ENCODE measurements at regions not wholly inside any gene's neighbourhood (a gene's known extent, or its start where the extent isn't known, plus 50 kb on each side); places are given as distances from the start of the nearest gene placed in this dataset.

DNA sequence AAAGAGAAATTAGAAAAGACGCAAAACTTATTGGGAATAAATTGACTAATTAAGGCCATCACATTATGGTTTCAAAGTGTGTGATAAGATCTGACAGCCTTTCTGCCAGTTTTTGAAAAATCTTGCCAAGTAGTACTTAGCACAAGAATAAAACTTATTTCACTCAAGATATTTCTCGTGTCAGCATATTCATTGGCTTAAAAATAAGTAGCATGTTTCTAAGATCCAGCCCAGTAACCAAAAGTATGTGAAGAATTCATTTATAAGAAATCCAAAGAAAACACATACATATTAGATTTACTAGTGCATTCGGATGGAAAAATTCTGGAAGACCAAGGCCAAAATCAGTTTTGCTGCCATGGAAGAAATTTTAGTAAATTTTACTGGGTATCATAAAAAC is 1135.0 kb downstream of the GALC start:
- Histone ChIP-seq H3K9me3 (no peaks in the 10 kb centered on the region), H3K4me3 (no peak overlapping the region), H3K4me1 (no peaks in the 10 kb centered on the region), H3K36me3 (replicated peaks in 1 of 2; ENCODE audit: insufficient read depth in 1 of 2, low read depth in 2 of 2) (no peaks in the 10 kb centered on the region), H3K27ac (no peak overlapping the region), H3K27me3 (no peaks in the 10 kb centered on the region)
- DNase-seq: no peak
- intact Hi-C loops (cut with DNase I): no loop called here
- TF ChIP-seq, protein P1, sequence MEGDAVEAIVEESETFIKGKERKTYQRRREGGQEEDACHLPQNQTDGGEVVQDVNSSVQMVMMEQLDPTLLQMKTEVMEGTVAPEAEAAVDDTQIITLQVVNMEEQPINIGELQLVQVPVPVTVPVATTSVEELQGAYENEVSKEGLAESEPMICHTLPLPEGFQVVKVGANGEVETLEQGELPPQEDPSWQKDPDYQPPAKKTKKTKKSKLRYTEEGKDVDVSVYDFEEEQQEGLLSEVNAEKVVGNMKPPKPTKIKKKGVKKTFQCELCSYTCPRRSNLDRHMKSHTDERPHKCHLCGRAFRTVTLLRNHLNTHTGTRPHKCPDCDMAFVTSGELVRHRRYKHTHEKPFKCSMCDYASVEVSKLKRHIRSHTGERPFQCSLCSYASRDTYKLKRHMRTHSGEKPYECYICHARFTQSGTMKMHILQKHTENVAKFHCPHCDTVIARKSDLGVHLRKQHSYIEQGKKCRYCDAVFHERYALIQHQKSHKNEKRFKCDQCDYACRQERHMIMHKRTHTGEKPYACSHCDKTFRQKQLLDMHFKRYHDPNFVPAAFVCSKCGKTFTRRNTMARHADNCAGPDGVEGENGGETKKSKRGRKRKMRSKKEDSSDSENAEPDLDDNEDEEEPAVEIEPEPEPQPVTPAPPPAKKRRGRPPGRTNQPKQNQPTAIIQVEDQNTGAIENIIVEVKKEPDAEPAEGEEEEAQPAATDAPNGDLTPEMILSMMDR (IDR thresholded peaks at IDR 0.05): no peak
- no peak for TF ChIP-seq POLR2A (IDR thresholded peaks at IDR 0.05)
- 72 to 85% methylated on average over 3 of the region's 3 CpGs for WGBS, 2 donors
- no peak for ATAC-seq

DNA sequence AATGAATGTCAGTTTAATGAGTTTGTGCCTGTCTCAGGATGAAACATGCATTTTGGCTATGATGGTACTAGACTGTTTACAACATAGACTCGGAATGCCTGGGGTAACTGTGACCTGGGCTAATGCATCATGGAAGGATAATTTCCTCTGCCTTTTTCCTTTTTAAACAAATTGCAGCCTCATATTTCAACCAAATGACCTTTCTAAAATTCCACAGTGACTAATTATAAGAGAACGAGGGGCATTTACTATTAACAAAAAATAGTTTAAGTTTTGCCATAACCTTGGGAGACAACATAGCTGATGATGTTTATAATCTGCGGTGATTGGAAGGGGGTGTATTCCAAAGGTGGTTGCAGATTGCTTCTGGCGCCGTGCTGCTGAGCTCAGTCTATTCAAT is 1140.5 kb downstream of the GALC start:
- Histone ChIP-seq H3K27ac (no peak overlapping the region), H3K4me3 (no peak overlapping the region), H3K4me1 (peaks cover 5% of the 10 kb centered on the region), H3K27me3 (no peaks in the 10 kb centered on the region), H3K36me3 (replicated peaks in 1 of 2; ENCODE audit: insufficient read depth in 1 of 2, low read depth in 2 of 2) (no peaks in the 10 kb centered on the region), H3K9me3 (no peaks in the 10 kb centered on the region)
- DNase-seq (no peak), ATAC-seq (no peak)
- TF ChIP-seq POLR2A (IDR thresholded peaks at IDR 0.05): no peak
- 49 to 65% methylated on average over 5 of the region's 5 CpGs for whole genome bisulfite sequencing, 2 donors
- intact Hi-C loops (cut with DNase I): no loop called here

DNA sequence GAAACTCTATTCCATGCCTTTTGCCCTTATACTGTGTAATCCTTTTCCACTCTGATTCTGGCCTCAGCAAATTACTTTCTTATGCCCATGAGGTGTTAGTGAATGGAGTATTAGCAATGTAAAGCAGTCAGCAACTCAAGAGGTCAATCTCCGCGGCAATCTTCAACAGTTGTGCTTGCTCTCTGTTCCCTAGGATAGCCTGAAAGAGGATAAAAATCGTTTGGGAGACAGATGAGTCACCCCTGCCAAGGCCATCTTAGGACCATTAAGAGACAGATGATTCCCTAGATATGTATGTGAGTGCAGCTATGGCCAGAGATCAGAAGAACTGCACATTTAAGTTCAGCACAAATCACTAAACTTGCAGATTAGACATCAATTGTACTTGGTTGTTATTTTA is 1145.8 kb downstream of the GALC start:
- peaks cover 5% of the 10 kb centered on the region for H3K4me1 ChIP-seq
- DNase-seq (no peak), ATAC-seq (no peak)
- no peak for TF ChIP-seq POLR2A (IDR thresholded peaks at IDR 0.05)
- TF ChIP-seq, protein P1 (IDR thresholded peaks at IDR 0.05): no peak
- no peaks in the 10 kb centered on the region for H3K27me3 ChIP-seq
- no peaks in the 10 kb centered on the region for H3K9me3 ChIP-seq
- no peak overlapping the region for H3K4me3 ChIP-seq
- no peak overlapping the region for H3K27ac ChIP-seq
- intact Hi-C loops (cut with DNase I): no loop called here
- H3K36me3 ChIP-seq (replicated peaks in 1 of 2; ENCODE audit: insufficient read depth in 1 of 2, low read depth in 2 of 2): no peaks in the 10 kb centered on the region
- 57 to 60% methylated on average over 3 of the region's 3 CpGs for WGBS, 2 donors

DNA sequence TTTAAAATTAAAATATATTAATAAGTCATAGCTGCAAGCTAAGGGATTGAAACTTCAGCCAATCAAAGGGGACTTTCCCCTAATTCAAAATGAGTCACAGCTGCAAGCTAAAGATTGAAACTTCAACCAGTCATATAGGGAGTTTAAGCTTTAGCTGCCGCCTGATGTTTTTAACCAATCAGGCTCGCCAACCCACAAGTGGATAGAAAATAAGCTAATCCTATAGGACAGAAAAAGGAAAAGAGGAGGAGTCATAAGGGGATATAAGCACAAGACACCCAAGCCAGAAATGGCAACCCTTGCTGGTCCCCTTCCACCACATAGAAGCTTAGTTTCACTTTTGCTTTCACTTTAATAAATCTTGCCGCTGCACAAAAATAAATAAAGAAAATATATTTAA is 1154.6 kb downstream of the GALC start:
- ATAC-seq (no peak), DNase-seq (no peak)
- H3K9me3 ChIP-seq: no peaks in the 10 kb centered on the region
- H3K4me3 ChIP-seq: no peak overlapping the region
- TF ChIP-seq, protein P1 (IDR thresholded peaks at IDR 0.05): no peak
- TF ChIP-seq POLR2A (IDR thresholded peaks at IDR 0.05): no peak
- 92% methylated on average over 3 of the region's 3 CpGs for WGBS, 2 donors
- no peaks in the 10 kb centered on the region for H3K36me3 ChIP-seq (replicated peaks in 1 of 2; ENCODE audit: insufficient read depth in 1 of 2, low read depth in 2 of 2)
- H3K4me1 ChIP-seq: no peaks in the 10 kb centered on the region
- intact Hi-C loops (cut with DNase I): no loop called here
- no peak overlapping the region for H3K27ac ChIP-seq
- no peaks in the 10 kb centered on the region for H3K27me3 ChIP-seq

DNA sequence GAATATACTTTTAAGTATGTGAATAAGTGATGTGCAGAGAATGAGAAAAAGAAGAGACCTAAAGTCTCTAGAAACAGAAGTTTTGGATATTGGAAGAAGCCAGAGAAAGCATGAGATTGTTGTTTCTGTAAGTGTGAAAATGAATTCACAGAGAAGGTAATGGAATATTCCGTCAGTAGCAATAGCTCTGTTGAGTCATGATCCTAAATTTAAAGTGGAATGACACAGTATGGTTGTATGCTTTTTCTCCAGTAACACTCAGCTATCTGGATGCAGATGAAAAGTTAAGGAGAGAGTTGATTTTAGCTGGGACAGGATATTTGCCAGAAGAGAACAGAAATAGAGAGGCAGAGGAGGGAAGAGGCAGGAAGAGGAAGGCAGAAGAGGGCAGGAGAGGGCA is 1166.3 kb downstream of the GALC start:
- 49 to 81% methylated on average over 1 of the region's 1 CpG for WGBS, 2 donors
- intact Hi-C loops (cut with DNase I): no loop called here

More for the DNA sequence above, 1166.3 kb downstream of the GALC start:
- H3K4me3 ChIP-seq: no peak overlapping the region
- no peak for ATAC-seq
- H3K4me1 ChIP-seq: no peaks in the 10 kb centered on the region
- H3K27ac ChIP-seq: no peak overlapping the region
- no peaks in the 10 kb centered on the region for H3K9me3 ChIP-seq
- DNase-seq: no peak
- TF ChIP-seq POLR2A (IDR thresholded peaks at IDR 0.05): no peak
- TF ChIP-seq, protein P1 (IDR thresholded peaks at IDR 0.05): no peak
- no peaks in the 10 kb centered on the region for H3K27me3 ChIP-seq
- no peaks in the 10 kb centered on the region for H3K36me3 ChIP-seq (replicated peaks in 1 of 2; ENCODE audit: insufficient read depth in 1 of 2, low read depth in 2 of 2)

Data from body of pancreas (tissue), 4 donors.